HG02884 (cell line): ENCODE measurements at regions not wholly inside any gene's neighbourhood (a gene's known extent, or its start where the extent isn't known, plus 50 kb on each side); places are given as distances from the start of the nearest gene placed in this dataset.

Experiments
- ATAC-seq: cut with Tn5 transposase; IDR thresholded peaks from one replicate; pipeline ENCODE4 v1.9.1; 2021; ENCODE audit warnings: mild to moderate bottlenecking, moderate library complexity; ENCODE audit not compliant: unreplicated experiment

DNA sequence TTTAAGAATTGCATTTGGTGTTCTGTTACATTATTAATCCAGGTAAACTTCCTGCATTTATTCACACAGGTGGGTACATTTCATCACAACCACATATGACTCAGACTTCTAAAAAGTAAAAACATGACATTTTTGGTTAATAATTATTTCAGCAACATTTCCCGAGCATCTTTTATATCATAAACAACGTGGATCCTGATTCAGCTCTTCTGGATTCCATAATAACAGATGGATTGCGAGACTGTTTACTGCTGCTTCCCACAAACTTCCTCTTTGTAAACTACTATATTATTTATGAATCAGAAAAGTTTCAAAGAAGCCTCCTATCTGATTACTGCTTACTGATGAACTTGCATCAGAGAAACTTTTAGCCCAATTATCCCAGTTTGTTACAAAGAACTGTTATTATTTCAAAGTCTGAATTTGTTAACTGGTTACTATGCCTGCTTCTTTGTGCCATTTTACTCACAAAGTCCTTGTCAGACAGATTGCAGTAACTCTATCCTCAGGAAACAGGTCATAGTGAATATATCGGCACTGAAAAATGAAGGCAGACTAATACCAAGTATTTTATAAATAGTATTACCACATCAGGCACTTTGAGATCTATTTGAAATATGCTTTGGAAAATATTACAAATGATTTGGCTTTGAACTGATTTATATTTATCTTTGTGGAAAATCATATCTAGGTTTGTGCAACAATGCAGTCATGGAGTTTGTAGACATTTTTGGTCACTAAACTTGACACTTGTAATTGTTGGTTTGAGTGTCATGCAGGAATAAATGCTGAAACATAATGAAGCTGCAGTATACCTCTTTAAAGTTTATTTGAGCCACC, 511.6 kb downstream of the PLCL1 start:
- no peak for ATAC-seq

GRCh38 chr2:198314559-198315153, 510.3 kb downstream of the PLCL1 start:
- ATAC-seq = peak; percentile 62

DNA sequence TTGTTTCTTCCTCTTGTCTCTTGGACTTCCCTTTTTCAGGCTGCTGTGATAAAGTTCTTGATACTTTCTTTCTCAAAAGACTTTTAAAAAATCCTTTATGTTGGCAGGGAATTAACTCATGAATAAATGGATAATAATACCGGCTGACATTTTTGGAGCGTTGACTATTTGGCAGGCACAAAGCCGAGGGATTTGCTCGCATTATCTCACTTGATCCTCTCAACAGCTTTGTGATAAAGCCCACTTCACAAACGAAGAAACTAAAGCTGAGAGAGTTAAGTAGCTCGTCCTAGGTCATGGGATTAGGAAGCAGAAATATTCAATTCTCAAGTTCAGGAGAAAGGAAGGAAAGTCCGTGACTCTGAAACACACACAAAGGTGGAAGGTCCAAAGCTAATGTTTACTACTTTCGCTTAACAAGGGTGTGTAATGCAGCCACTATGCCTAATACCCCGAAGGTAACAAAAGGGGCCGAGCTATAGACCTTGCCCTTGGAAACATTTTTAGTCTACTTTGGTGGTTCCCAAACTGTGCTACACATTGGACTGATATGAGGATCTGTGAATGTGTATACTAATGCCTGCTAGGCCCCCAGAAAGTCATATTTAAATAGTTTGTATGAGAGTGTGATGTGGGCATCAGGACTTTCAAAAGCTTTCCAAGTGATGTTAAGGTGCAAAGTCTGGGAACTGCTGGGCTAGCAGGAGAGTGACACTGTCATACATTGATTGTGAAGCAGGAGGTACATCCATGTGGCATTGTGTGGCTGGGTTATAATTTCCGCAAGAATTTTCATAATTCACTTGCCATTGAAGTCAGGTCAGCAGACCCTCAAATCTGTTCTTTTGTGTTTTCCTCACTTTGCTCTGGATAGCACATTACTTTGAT, 508.4 kb downstream of the PLCL1 start:
- ATAC-seq = no peak

DNA sequence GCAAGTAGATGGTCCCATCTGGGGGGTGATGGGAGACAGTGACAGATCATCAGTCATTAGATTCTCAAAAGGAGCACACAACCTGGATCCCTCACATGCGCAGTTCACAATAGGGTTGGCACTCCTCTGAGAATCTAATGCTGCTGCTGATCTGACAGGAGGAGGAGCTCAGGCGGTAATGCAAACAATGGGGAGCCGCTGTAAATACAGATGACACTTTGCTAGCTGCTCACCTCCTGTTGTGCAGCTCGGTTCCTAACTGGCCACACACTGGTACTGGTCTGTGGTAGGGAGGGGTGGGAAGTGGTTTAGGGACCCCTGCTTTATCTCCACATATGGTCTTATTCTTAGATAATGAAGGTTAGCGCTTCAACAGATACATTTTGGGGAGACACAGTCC, 506.6 kb downstream of the PLCL1 start:
- ATAC-seq = no peak

DNA sequence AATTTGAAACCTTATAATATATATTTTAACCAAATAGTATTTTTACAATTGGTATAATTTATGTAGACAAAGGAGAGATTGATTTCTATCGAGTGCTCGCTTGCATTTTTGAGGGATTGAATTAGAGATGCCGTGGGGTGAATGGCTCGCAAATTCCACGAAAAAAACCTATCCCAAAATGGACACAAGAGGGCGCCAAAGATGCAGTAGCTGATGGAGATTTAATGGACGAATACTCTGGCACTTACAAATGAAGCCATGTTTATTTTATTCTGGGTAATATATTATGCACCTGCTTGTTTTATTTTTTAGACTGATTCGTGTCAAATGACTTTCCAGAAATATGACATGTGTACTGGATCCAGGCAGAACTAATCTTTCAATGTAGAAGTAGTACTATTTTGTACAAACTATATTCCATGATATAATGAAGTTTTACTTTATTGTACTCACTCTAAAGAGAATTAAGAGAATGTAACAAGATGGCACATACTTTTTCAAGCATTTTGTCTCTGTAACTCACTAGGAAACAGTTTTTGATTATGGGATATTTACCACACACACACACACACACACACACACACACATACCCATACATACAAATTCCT, 505.4 kb downstream of the PLCL1 start:
- peak; percentile 58 for ATAC-seq

GRCh38 chr2:198309081-198309480, 504.7 kb downstream of the PLCL1 start:
- ATAC-seq = no peak

GRCh38 chr2:198308368-198308767, 504.0 kb downstream of the PLCL1 start:
- ATAC-seq = no peak

- ATAC-seq = no peak
Measured at GRCh38 chr2:198307093-198307492, 502.7 kb downstream of the PLCL1 start.

DNA sequence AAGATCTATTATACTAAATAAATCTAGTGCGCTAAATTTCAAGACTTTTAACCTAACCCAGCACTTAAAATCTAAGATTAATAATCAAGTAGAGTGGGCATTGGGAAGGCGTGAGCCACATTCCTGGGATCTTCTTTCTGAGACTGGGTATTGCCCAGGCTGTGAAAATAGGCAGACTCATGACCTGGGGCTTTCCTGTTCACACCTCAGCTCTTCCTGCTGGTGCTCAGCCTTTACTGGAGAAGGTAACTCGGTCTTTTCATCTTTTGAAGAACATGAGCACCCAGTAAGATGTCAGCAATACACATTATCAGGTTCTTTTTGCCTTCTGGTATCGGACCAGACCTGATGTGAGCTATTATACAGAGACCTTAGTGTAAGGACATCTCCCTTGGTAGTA, 500.5 kb downstream of the PLCL1 start:
- ATAC-seq = no peak

- peak; percentile 33 for ATAC-seq
Measured at GRCh38 chr2:198297350-198297749, 493.0 kb downstream of the PLCL1 start.

DNA sequence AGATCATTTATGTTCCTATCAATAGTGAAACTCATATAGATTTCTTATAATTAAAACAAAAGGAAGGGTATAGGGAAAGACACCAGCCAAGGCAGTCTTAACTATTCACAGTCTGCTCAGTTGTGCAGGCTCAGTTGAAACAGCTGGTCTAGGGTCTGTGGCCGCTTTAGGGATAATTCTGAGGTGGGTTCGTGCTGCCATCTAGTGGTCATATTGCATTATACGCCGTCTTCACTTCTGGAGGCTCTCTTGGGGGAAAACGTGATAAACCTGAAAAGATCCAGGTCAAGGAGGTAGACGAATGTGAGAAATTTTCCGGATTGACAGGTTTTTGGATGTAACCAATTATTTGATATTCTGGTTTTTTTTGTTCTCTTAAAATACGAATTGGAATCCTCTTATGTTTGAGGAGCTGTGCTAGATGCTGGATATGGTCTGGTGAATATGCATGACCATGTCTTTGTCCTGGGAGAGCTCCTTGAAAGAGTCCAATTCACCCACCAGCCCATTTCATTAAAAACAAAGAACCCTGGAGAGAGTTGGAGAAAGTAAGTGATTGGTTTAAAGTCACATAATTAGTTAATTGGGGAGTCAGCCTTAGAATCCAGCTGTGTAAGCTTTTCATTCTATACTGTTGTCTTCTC, 492.4 kb downstream of the PLCL1 start:
- ATAC-seq = peak; percentile 94

DNA sequence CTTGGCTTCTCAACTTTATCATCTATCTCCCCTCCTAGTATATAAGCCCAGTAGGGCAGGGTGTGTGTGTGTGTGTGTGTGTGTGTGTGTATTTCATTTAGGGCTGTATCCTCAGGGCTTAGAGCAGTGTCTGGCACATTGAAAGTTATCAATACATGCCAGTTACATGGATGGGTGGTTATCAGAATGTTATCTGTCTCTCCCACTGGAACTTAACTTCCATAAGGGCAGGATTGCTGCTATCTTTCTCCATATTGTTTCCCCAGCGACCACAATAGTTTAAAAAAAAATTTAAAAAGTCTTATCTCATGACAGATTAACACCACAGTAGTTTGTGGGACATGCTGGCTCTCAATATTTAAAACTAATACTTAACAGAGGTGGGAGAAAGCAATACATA, 488.9 kb downstream of the PLCL1 start:
- no peak for ATAC-seq

DNA sequence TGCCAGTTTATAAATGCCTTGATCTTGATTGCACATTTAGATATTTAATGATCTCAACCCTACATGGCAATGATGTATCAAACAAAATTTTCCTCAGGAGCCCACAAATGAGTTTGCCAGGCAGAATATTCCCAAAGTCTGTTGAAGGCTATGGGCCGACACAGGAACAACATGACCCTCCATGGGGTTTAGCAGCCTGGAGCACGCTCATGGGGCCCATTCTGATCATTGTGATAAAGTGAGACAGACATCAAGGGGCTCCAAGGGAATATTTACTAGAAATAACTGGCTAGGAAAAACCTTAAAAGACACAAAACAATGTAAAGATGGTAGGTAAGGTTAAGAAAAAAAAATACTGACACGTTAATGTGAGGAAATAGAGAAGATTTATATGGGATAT, 485.4 kb downstream of the PLCL1 start:
- ATAC-seq = no peak

DNA sequence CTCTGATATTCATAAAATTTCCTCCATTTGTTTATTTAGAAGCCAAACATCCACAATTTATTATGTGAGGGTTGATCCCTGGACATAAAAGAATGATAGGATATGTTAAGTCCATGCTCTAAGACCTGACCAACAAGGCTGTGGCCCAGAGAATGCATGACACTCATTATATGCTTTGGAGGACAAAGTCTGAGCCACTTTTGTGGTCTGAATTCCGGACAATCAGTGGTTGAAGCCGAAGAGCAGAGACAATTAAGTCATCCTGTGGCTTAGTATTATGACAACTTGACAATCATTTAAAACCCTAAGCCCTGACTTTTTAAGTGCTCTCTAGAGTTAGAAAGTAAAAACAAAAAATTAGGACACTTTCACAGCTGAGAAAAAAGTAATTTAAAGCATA, 483.3 kb downstream of the PLCL1 start:
- no peak for ATAC-seq

DNA sequence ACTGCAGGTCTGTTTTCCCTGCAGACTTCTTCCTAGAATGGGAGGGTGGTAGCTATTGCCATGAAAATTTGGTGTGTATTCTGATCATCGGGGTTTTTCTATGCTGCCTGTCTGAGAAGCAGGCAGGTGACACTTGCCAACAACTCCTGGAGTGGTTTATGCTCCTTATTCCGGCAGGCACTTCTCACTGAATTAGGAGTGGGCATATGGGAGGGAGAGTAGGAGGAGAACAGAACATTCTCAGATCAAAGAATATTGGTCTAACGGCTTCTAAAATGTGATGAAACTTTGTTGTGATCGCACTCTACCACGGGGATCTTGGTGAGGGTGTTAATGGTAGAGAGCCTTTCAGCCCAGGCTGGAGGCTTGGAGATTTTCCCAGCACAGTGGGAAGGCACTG, 480.8 kb downstream of the PLCL1 start:
- no peak for ATAC-seq

- ATAC-seq = no peak
Measured at GRCh38 chr2:198283146-198283545, 478.8 kb downstream of the PLCL1 start.

DNA sequence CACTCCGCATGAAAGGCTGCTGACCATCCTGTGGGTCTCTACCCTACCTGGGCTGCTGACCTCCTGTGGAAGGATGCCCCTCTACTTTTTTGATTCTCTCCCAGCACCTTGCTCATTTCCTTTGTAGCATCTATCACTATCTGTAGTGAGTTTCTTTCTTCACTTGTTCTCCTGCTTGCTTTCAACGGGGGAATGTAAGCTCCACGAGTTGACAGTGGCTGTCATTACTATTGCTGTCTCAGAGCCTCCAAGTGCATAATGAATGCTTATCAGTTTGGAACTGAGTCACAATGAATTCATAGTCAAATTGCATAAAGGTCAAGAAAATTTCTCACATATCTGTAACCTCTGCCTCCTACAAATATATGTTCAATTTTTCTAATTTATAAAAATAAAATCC, 477.7 kb downstream of the PLCL1 start:
- no peak for ATAC-seq

GRCh38 chr2:198280145-198280544, 475.8 kb downstream of the PLCL1 start:
- no peak for ATAC-seq

- no peak for ATAC-seq
Measured at GRCh38 chr2:198279026-198279425, 474.6 kb downstream of the PLCL1 start.

- ATAC-seq = no peak
Measured at GRCh38 chr2:198277181-198277580, 472.8 kb downstream of the PLCL1 start.

- no peak for ATAC-seq
Measured at GRCh38 chr2:198273660-198274059, 469.3 kb downstream of the PLCL1 start.
